A172 (cell line): ENCODE measurements at regions not wholly inside any gene's neighbourhood (a gene's known extent, or its start where the extent isn't known, plus 50 kb on each side); places are given as distances from the start of the nearest gene placed in this dataset.

Experiments used
- DNase-seq: peaks from one replicate; pipeline ENCODE4 v3.0.0-alpha.2; 2015; ENCODE audit warnings: low spot score

GRCh38 chr22:34055525-34056200 lies 135.4 kb upstream of the LARGE1 start:
- DNase-seq: peak; percentile 2

DNA sequence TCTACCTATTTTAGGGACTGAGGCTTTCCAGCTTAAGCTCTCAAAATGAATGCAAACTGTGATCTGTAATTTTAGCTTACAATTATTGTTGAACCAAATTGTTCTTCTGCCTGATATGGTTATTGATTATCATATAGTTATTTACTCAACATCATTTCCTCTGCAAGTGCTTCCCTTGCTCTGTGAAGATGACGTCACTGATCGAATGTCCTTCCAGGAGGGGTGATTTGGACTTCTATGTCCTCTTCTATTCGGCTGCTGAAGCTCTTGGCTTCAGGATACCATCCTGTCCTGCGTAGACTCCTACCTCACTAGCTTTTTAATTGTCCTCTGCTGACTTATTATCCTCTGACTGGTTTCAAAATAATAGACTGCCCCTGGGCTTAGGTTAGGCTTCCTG lies 137.4 kb upstream of the LARGE1 start:
- no peak for DNase-seq

GRCh38 chr22:34064696-34065095 lies 144.4 kb upstream of the LARGE1 start:
- no peak for DNase-seq

- DNase-seq: no peak
Observed at GRCh38 chr22:34067031-34067430, 146.8 kb upstream of the LARGE1 start.

- DNase-seq: no peak
Observed at GRCh38 chr22:34068001-34068400, 147.7 kb upstream of the LARGE1 start.

DNA sequence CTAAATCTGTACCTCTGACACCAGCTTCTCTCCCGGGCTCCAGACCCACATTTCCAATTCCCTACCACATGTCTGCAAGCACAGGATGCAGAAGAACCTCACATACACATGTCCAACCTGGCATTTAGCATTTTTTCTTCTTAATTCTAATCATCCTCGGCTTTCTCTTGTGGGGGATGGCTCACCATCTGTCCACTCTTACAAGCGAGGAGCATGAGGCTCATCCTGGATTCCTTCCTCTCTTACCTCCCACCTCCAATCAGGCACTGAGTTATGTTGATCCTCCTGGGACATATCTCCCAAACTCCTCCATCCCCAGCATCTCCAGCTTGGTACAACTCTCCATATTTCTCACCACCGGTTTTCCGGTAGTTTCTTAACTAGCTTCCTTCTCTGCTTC lies 149.8 kb upstream of the LARGE1 start:
- DNase-seq: no peak

GRCh38 chr22:34070531-34070930 lies 150.3 kb upstream of the LARGE1 start:
- no peak for DNase-seq

GRCh38 chr22:34072585-34072984 lies 152.3 kb upstream of the LARGE1 start:
- DNase-seq: no peak

GRCh38 chr22:34080433-34080832 lies 160.2 kb upstream of the LARGE1 start:
- no peak for DNase-seq

DNA sequence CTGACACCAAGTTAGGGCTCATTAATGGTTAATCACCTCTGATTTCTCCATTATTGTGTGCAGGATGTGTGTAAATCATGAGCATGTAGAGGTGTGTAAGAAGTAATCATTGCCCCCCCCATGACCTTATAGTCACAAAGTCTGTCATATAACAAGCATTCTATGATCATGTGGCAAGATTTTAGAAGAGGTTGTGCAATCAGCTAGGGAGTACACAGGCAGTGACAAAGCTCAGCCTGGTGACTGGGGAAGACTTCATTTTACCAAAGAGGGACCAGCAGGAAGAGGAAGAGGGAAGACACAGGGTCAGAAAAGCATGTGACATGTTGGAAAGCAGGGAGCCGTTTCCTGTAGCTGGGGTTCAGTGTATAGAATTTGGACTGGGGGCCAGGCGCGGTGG lies 176.5 kb upstream of the LARGE1 start:
- no peak for DNase-seq

DNA sequence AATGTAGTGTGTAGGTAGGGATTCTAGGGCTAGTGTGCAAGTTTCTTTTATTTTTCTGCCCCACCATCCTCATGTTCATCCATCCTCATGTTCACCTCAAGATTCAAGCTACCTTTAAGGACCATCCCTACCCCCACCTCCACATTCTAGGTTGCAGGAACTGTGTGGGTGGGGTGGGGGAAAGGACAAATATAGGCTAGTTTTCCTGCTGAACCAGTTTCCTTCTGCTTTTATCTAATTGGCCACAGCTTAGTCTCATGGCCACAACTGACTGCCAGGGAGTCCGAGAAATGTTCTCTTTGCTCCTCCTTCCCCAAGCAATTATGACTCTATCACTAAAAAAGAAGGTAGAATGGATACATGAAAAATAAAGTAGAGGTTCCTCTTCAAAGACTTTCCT lies 179.0 kb upstream of the LARGE1 start:
- no peak for DNase-seq

DNA sequence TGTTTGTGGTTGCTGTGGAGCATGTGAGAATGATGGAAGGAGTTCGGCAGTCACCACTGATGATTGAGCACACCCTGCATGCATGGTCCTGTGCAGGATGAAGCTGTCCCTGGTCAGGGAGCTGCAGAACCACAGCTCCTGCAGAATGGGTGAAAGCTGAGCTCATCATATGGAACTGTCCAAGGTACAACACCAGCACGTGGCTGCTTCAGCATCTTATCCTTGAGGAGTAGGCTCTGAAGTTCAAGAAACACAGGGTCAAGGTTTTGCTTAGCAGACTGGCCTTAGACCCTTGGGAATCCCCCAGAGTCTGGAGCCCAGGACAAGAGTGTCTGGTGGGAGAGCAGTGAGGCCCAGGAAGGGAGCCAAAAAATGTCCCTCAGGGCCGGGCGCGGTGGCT lies 182.4 kb upstream of the LARGE1 start:
- no peak for DNase-seq

- peak; percentile 6 for DNase-seq
Observed at GRCh38 chr22:34105461-34106062, 185.3 kb upstream of the LARGE1 start.

- no peak for DNase-seq
Observed at GRCh38 chr22:34108168-34108567, 187.9 kb upstream of the LARGE1 start.

GRCh38 chr22:34111210-34111824 lies 191.0 kb upstream of the LARGE1 start:
- peak; percentile 1 for DNase-seq

- DNase-seq: no peak
Observed at GRCh38 chr22:34113381-34113780, 193.1 kb upstream of the LARGE1 start.

GRCh38 chr22:34114406-34114805 lies 194.1 kb upstream of the LARGE1 start:
- no peak for DNase-seq

- no peak for DNase-seq
Observed at GRCh38 chr22:34115722-34116121, 195.4 kb upstream of the LARGE1 start.

DNA sequence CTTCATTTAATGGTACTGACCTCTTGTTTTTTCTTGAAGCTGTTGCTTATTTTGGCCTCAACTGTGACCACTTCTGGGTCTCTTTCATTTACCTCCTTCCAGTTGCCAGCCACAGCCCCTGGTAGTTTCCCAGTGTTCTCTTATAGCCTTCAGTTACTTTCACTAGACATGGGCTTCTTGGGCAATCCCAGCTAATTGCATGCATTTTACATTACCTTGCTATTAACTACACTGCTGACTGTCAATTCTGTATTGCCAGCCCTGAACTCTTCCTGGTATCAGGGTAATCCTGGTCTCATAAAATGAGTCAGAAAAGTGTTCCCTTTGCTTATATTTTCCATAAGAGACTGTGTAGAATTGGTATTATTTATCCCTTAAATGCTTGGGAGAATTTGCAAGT lies 195.8 kb upstream of the LARGE1 start:
- no peak for DNase-seq

DNA sequence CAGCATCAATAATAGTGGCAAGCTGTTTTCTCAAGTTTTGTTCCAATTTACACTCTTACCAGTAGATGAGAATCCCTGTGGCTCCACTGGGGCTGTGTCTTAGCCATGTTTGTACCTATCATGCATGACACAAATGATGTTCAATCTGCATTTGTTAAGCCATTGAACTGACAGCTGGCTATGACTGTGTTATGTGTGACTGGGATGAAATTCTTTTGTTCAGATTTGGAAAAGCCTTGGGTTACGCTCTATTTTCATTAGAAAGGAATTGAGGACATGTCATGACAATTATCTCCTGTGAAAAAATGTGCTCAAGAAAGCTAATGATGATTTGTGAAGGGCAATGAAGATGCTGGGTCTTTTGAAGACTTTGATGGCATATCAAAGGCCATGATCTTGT lies 201.8 kb upstream of the LARGE1 start:
- DNase-seq: no peak

DNA sequence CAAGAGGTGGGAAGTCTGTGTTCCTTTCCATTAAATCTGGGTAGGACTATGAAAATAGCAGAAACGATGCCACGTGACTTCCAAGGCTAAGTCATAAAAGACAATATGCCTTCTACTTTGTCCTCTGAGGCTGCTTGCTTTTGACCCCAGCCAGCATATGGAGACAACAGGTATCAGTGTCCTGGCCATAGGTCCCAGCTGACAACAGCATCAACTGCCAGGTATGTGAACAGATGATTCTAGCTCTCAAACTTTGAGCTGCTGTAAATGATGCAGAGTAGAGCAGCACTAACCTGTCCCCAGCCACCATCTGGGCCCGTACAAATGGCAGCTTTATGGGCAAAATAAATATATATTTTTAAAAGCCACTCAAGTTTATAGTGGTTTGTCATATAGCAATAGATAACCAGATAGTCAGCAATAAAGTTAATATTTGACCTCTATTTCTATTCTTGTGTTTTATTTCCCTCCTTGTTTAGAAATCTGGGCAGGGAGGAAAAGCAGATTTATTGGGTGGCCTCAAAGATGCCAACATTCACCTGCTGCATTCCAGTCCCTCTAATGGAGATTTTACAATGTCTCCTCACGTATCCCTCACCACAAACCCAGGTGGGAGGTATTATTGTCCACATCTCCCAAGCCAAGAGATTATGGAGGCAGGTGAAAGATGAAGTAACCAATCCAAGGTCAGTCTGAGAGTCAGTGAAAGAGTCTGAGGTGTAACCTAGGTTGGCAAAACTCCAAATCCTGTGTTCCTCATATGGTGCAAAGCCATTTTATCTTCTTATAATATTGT lies 209.6 kb upstream of the LARGE1 start:
- no peak for DNase-seq

- DNase-seq: no peak
Observed at GRCh38 chr22:34135749-34136148, 215.5 kb upstream of the LARGE1 start.

DNA sequence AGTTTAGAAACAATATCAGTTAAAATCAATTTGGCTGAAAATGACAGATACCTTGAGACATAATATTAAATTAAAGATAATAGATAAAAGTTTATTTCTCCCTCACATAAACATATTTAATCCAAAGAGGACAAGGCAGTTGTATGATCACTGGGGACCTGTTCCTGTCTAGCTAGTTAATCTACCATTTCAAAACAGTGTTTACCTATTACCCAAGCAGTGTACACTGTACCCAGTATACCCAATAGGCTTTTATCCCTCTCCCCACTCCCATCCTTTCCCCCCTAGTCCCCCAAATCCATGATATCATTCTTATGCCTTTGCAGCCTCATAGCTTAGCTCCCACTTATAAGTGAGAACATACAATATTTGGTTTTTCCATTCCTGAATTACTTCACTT lies 229.7 kb upstream of the LARGE1 start:
- DNase-seq: no peak
